OCI-LY7 (cell line): ENCODE measurements at regions not wholly inside any gene's neighbourhood (a gene's known extent, or its start where the extent isn't known, plus 50 kb on each side); places are given as distances from the start of the nearest gene placed in this dataset.

Experiments used
- BruUV-seq: library from RNA; stranded (reverse); fragments of 400-500 nt; replicated peaks from 2 replicates; lab custom pipeline; 2021; lab: Mats Ljungman, UMichigan
- CTCF ChIA-PET: fragments of 300-600 bp; sonication (Branson Sonifier 250); formaldehyde crosslinking; loops from one replicate; lab custom pipeline; 2022; ENCODE audit warnings: antibody characterized with exemption; ENCODE audit not compliant: unreplicated experiment; lab: Charles Lee
- POLR2A ChIA-PET: fragments of 300-600 bp; sonication (Branson Sonifier 250); formaldehyde crosslinking; loops from one replicate; lab custom pipeline; 2022; ENCODE audit warnings: antibody characterized with exemption; lab: Charles Lee
- DNase-seq: peaks from one replicate; pipeline ENCODE4 v3.0.0-alpha.2; 2015; ENCODE audit warnings: low spot score
- H2AFZ ChIP-seq: fragments of 200-600 bp; sonication (generic), shearing (Covaris generic); 2 replicates; pipeline ENCODE4 v1.6.1; 2014; ENCODE audit warnings: mild to moderate bottlenecking, antibody characterized with exemption, low read length, moderate library complexity
- H3K27ac ChIP-seq: fragments of 200-600 bp; sonication (generic); 2 replicates; pipeline ENCODE4 v1.5.1; 2014; ENCODE audit warnings: mixed run types, low read depth, mild to moderate bottlenecking, moderate library complexity, low read length, inconsistent platforms; ENCODE audit not compliant: poor library complexity, severe bottlenecking
- H3K36me3 ChIP-seq: fragments of 200-600 bp; sonication (generic); 2 replicates; pipeline ENCODE4 v1.6.1; 2014; ENCODE audit warnings: mild to moderate bottlenecking, antibody characterized with exemption, low read length, moderate library complexity, mixed read lengths; ENCODE audit not compliant: insufficient read depth
- H3K4me1 ChIP-seq: fragments of 200-600 bp; sonication (generic); 2 replicates; pipeline ENCODE4 v1.5.1; 2014; ENCODE audit warnings: mild to moderate bottlenecking, low read length; ENCODE audit not compliant: insufficient read depth, poor library complexity, severe bottlenecking
- H3K4me2 ChIP-seq: fragments of 200-600 bp; sonication (generic); 2 replicates; pipeline ENCODE4 v1.6.1; 2014; ENCODE audit warnings: mild to moderate bottlenecking, low read length
- H3K4me3 ChIP-seq: fragments of 200-600 bp; sonication (generic); 2 replicates; pipeline ENCODE4 v1.5.1; 2014; ENCODE audit warnings: mild to moderate bottlenecking, low read depth, low read length; ENCODE audit not compliant: poor library complexity, severe bottlenecking
- H3K79me2 ChIP-seq: fragments of 200-600 bp; sonication (generic); 2 replicates; pipeline ENCODE4 v1.6.1; 2016; ENCODE audit warnings: low read depth, mild to moderate bottlenecking, low read length, moderate library complexity, mixed read lengths; ENCODE audit not compliant: insufficient read depth
- H3K9me2 ChIP-seq: fragments of 200-600 bp; sonication (generic); 2 replicates; pipeline ENCODE4 v1.6.1; 2016; ENCODE audit warnings: mild to moderate bottlenecking, low read length, mixed read lengths; ENCODE audit not compliant: insufficient read depth
- H3K9me3 ChIP-seq: fragments of 200-600 bp; sonication (generic); 2 replicates; pipeline ENCODE4 v1.6.1; 2014; ENCODE audit warnings: mild to moderate bottlenecking, mixed run types, low read length, mixed read lengths
- H4K20me1 ChIP-seq: fragments of 200-600 bp; sonication (generic); 2 replicates; pipeline ENCODE4 v1.6.1; 2014; ENCODE audit warnings: mild to moderate bottlenecking, antibody characterized with exemption, low read length, moderate library complexity, mixed read lengths; ENCODE audit not compliant: insufficient read depth
- CTCF ChIP-seq: fragments of 200-600 bp; sonication (generic); conservative IDR thresholded peaks from 2 replicates; pipeline ENCODE4 v1.5.1; 2014; ENCODE audit warnings: mild to moderate bottlenecking, antibody characterized with exemption, low read length, moderate library complexity, mixed read lengths
- EZH2phosphoT487 ChIP-seq: fragments of 200-600 bp; sonication (generic); IDR thresholded peaks from 2 replicates; pipeline ENCODE4 v1.6.1; 2018; ENCODE audit warnings: low read depth, borderline replicate concordance, mild to moderate bottlenecking, mixed run types, antibody characterized with exemption, low read length, moderate library complexity, mixed read lengths
- intact Hi-C: fragments of 100-400 bp; cut with micrococcal nuclease; formaldehyde crosslinking; loops from one replicate; pipeline ENCODE4 v1.10.0; 2022; ENCODE audit not compliant: unreplicated experiment

DNA sequence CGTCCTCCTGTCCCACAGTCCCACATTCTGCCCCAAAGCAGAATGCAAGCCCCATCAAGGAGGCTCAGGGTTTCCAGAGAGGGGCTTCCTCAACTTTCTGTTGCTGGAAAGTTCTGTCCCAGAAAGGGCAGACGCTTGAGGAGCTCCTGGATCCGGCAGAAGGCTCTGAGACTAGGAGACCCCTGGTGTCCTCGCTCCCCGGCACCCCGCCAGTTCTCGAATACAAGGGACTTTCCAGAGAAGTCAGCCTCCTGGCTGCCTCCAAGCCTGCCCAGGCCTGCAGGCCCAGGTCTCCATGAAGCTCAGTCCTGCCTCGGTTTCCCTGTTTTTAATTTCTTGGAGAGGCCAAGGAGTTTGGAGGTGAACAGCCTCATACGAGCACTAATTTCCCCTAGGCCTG is 150.4 kb downstream of the CEBPB start:
- intact Hi-C loops = loop anchor here (5.0 to 10.0 kb wide), 2 partner anchors 124 to 149 kb away; partner anchors contain the start of gene CEBPB
- TF ChIP-seq CTCF (no peak), EZH2phosphoT487 (no peak)

DNA sequence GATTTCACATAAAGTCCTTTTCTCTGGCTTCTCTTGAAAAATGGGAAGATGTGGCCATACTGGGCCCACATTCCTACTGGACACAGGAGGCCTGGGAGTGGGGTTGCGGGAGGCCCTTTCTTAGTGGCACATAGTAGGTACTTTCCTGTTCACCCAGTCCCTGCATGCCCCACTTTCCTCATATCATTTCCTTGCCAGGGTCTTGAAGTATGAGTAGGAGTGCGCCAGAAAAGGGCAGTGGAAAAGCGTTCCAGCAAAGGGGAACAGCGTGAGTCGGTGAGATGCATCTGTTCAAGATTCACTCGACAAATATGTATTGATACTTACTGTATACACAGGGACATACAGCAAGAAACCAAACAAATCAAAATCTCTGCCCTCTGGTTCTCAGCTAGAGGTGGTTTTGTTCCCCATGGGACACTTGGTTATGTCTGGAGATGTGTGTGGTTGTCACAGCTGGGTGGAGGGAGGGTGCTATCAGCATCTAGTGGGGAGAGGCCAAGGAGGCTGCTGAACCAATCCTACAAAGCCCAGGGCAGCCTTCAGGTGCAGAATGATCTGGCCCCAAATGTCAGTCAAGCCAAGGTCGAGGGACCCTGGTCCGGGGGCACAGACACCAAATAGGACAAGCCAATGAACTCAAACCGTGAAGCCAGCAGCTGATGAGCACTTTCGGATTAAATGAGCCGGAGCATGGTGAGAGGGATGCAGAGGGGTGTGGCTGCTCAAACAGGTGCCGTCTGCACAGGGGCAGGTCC is 151.4 kb downstream of the CEBPB start:
- Histone ChIP-seq H3K79me2 (no peaks in the 10 kb centered on the region), H3K4me3 (no peak overlapping the region), H3K9me2 (no peaks in the 10 kb centered on the region), H3K9me3 (no peaks in the 10 kb centered on the region), H3K4me2 (no peak overlapping the region), H2AFZ (no peak overlapping the region), H3K27ac (no peak overlapping the region), H3K4me1 (no peaks in the 10 kb centered on the region), H4K20me1 (no peaks in the 10 kb centered on the region), H3K36me3 (no peaks in the 10 kb centered on the region)
- no peak for TF ChIP-seq CTCF
- TF ChIP-seq EZH2phosphoT487 = no peak
- BruUV-seq = no TSS peak
- POLR2A ChIA-PET = no interaction called here
- CTCF ChIA-PET = no interaction called here
- intact Hi-C loops = loop anchor here (5.0 to 10.0 kb wide), 2 partner anchors 123 to 150 kb away; partner anchors contain the start of gene CEBPB
- DNase-seq = no peak

More for the DNA sequence above, 150.4 kb downstream of the CEBPB start:
- Histone ChIP-seq H3K4me1 (no peaks in the 10 kb centered on the region), H3K9me2 (no peaks in the 10 kb centered on the region), H4K20me1 (no peaks in the 10 kb centered on the region), H3K9me3 (no peaks in the 10 kb centered on the region), H3K4me2 (no peak overlapping the region), H2AFZ (no peak overlapping the region), H3K27ac (no peak overlapping the region), H3K4me3 (no peak overlapping the region), H3K79me2 (no peaks in the 10 kb centered on the region), H3K36me3 (no peaks in the 10 kb centered on the region)
- ChIA-PET CTCF (no interaction called here), POLR2A (no interaction called here)
- BruUV-seq = no TSS peak
- DNase-seq = no peak

DNA sequence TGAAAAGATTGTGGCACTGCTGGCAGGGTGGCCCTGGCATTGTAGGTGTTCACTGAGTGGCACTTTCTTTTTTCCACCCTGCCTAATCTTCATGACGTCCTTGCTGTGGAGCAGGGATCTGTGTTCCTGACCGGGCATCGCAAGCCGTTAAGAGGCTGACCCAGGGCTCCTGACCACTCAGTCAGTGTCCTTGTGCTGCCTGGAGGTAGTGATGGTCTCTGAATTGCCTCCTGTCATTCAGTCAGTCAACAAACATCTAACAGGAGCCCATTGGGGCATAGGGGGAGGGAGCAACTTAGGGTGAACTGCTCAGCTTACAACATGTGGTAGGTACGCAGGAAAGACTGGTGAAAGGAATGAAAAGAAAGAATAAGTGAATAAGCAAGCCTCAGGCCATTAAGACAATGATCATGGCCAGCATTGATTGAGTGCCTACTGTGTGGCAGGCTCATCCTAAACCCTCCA is 152.0 kb downstream of the CEBPB start:
- H3K4me1 ChIP-seq = no peaks in the 10 kb centered on the region
- intact Hi-C loops = loop anchor here (5.0 to 10.0 kb wide), 2 partner anchors 122 to 150 kb away; partner anchors contain the start of gene CEBPB
- H3K4me3 ChIP-seq = no peak overlapping the region
- ChIA-PET POLR2A (no interaction called here), CTCF (no interaction called here)
- BruUV-seq = no TSS peak
- no peak for DNase-seq
- TF ChIP-seq EZH2phosphoT487 (no peak), CTCF (no peak)
- H4K20me1 ChIP-seq = no peaks in the 10 kb centered on the region
- H3K9me2 ChIP-seq = no peaks in the 10 kb centered on the region
- no peak overlapping the region for H3K4me2 ChIP-seq
- H3K36me3 ChIP-seq = no peaks in the 10 kb centered on the region
- H3K9me3 ChIP-seq = no peaks in the 10 kb centered on the region
- no peak overlapping the region for H3K27ac ChIP-seq
- no peak overlapping the region for H2AFZ ChIP-seq
- no peaks in the 10 kb centered on the region for H3K79me2 ChIP-seq
